HEK293T (cell line): ENCODE measurements at regions not wholly inside any gene's neighbourhood (a gene's known extent, or its start where the extent isn't known, plus 50 kb on each side); places are given as distances from the start of the nearest gene placed in this dataset.

Source experiments
- FOXK2 ChIP-seq: fragments of 450-650 bp; IDR thresholded peaks from 2 replicates; pipeline ENCODE4 v1.6.1; 2016; ENCODE audit warnings: mild to moderate bottlenecking
- NFRKB ChIP-seq: fragments of 450-650 bp; IDR thresholded peaks from 2 replicates; pipeline ENCODE4 v1.6.1; 2016; ENCODE audit warnings: mild to moderate bottlenecking, moderate library complexity

GRCh38 chr12:33560653-33561208, 121.1 kb upstream of the SYT10 start:
- TF ChIP-seq NFRKB, result no peak
- TF ChIP-seq FOXK2, result no peak
